GM18502 (cell line): ENCODE measurements at regions not wholly inside any gene's neighbourhood (a gene's known extent, or its start where the extent isn't known, plus 50 kb on each side); places are given as distances from the start of the nearest gene placed in this dataset.
"Not testable (repeated sequence)": the region's sequence is repeated elsewhere in the genome, so short reads cannot be mapped to it uniquely, and the experiment has no call there.

Source experiments
- ATAC-seq: cut with Tn5 transposase; IDR thresholded peaks from one replicate; pipeline ENCODE4 v1.9.1; 2021; ENCODE audit warnings: mild to moderate bottlenecking; ENCODE audit not compliant: unreplicated experiment, poor library complexity

GRCh38 chr1:163932901-163933300 is 611.1 kb downstream of the NUF2 start:
- no peak for ATAC-seq

GRCh38 chr1:163933437-163933836 is 611.7 kb downstream of the NUF2 start:
- ATAC-seq: no peak

- ATAC-seq: no peak
These were observed 614.1 kb downstream of the NUF2 start for GRCh38 chr1:163935738-163936374.

GRCh38 chr1:163959622-163960021 is 599.4 kb upstream of the PBX1 start:
- ATAC-seq: no peak

GRCh38 chr1:163970151-163970550 is 588.8 kb upstream of the PBX1 start:
- no peak for ATAC-seq

DNA sequence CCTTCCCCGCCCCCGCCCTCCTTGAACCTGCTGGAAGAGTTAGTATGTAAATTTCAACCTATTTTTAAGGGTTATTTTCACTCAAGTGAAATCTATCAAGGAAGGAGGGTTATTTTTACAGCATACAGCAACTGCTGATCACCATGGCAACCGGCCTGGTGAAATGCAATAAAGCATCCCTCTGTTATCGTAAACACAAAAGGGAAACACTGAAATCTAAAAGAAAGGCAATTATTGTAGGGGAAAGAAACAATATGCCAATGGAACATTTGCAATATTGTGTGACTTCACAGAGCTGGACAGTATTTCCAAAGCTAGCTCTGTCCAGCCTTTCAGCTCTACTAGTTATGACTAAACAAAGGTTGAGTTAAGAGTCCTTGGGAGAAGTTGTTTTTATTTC is 588.3 kb upstream of the PBX1 start:
- ATAC-seq: no peak

DNA sequence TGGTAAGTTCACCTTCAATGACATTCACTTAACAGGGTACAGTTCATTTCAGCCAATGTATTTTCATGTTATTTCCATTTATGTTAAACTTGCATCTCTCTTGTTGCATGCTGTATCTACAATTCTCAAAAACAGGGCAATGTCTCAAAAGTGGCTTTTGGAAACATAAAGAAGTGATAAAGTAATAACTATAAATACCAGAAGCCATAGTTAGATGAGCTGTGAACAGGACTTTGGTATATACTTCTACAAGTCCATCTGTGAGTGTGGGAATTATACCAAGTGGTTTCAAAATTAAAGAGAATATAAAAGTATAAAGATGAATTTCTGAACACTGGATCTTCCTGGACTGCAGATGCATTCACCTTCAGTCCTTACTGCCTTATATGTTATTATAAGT is 585.4 kb upstream of the PBX1 start:
- ATAC-seq: no peak

GRCh38 chr1:163974120-163974519 is 584.9 kb upstream of the PBX1 start:
- ATAC-seq: no peak

- ATAC-seq: no peak
These were observed 578.6 kb upstream of the PBX1 start for GRCh38 chr1:163980394-163980793.

DNA sequence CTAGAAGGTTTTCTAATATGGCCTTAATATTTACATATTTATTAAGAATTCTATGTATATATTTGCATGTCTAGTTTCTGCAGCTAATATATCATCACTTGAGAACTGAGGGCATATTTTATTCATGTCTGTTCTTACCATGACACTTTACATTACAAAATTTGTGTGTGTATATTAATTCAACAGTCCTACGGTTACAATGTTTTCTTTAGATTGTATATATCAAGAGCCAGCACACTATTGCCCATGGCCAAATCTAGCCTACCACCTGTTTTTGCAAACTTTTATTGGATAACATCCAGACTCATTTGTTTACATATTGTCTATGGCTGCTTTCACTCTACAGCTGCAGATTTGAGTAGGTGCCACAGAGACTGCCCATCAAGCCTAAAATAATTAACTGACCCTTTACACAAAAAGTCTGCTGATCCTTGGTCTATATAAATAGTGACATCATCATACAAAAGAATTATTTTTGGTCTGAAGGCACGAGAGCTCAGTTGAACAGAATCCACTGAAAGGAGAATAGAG is 577.4 kb upstream of the PBX1 start:
- ATAC-seq: no peak

DNA sequence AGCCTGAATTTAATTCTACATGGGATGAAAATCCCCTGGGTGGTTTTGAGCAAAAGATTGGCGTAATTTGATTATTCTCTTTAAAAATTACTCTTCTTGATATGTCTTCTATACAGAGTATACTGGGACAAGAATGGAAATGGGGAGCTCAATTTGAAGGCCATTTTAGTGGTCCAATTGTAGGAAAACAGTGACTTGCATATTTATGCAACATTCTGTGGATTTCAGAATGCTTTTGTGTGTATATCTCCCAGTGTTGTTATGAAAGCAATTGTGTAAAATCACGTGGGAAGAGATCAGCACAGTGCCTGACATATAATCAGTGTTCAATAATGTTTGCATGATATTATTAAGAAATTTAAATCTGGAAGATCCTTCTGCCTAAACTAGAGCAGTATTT is 575.9 kb upstream of the PBX1 start:
- ATAC-seq: no peak

DNA sequence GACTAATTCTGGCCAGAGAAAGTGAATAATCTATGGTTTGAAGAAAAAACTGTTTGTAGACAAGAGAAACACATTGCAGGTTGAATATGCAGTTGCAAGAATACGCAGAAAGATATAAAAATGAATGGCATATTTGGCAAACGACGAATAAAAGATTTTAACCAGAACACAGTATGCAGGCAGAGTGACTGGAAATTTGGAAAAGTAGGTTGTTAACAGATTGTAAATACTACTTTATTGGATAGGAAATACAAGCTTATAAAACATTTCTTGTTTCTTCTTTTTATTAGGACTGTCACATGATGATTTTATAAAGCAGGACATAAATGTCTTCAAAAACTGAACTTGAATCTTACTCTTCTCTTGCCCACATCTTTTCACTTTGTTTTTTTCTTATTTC is 573.3 kb upstream of the PBX1 start:
- no peak for ATAC-seq

DNA sequence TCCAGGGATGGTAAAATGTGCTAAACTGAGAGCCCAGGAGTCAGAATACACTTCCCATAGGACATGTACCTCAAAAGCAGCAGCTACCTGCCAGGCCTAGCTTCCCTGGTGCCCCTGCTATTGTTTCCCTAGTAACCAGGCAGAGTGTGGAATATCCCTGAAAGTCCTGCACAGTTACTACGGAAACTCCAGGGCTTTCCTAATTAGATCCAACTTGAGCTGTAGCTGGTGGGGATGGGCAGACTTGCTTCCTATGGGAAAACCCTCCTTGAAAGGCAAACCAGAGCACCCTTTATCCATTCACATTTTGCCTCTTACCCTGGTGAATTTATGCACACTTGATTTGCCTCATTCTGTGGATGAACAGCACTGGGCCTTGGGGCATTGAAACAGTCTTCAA is 559.9 kb upstream of the PBX1 start:
- no peak for ATAC-seq

- ATAC-seq: not testable (repeated sequence)
These were observed 552.8 kb upstream of the PBX1 start for GRCh38 chr1:164006186-164006585.

GRCh38 chr1:164006621-164007020 is 552.4 kb upstream of the PBX1 start:
- no peak for ATAC-seq

GRCh38 chr1:164017239-164017638 is 541.7 kb upstream of the PBX1 start:
- no peak for ATAC-seq

DNA sequence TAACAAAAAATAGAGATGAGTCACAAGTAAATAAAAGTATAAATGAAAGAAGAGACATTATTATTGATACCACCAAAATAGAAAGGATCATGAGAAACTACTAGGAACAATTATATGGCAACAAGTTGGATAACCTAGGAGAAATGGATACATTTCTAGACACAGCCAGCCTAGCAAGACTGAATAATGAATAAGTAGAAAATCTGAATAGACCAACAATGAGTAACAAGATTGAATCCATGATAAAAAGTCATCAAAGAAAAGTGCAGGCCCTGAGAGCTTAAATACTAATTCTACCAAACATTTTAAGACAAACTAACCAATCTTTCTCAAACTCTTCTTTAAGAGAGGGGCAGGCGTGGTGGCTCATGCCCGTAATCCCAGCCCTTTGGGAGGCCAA is 538.6 kb upstream of the PBX1 start:
- no peak for ATAC-seq

- ATAC-seq: no peak
These were observed 537.2 kb upstream of the PBX1 start for GRCh38 chr1:164021813-164022212.

DNA sequence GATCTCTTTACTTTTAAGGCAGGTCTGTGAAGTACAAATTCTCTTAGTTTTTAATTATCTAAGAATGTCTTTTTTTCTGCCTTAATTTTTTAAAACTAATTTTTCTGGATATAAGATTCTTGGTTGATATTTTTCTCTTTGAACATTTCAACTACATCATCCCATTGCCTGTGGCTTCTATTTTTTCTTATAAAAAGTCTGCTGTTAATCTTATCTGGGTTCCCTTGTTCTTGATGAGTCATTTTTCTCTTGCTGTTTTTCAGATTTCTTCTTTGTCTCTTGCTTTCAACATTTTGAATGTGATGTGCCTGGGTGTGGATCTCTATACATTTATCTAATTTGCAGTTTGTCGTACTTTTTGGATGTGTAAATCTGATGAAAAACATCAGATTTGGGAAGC is 525.2 kb upstream of the PBX1 start:
- no peak for ATAC-seq

DNA sequence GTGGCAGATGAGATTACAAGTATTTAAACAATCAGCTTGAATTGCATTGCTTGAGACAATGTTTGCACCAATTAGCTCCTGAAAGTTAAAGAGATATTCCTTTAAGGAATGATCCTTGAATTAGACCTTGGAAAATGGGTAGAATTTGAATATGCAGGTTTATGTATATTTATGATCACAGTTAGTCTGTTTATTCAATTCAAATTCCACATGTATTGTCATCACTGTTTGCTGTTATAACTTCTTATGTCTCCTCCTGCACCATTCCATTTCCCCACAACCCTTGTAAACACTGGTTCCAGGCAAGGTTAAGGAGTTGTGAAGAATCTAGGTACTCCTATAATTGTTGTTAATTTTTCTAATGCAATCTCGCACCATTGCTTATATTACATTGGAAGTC is 518.2 kb upstream of the PBX1 start:
- ATAC-seq: no peak

DNA sequence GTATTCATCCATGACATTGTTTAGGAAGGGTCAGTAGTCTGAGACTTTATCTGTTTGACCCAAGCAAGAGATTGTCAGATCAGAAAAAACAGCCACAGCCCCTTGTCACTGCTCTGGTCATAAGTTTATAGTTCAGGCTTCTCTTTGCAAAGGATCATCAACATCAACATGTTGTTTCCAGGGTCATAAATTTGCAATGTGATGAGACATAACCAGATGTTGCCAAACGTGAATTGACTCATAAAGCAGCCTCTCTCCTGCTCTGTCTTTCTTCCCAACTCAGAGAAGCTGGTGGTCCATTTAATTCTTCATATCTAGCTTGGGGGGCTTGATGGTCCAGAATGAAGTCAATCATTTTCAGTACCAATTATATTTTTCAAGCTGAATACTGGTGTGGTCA is 507.2 kb upstream of the PBX1 start:
- no peak for ATAC-seq

GRCh38 chr1:164054331-164054730 is 504.7 kb upstream of the PBX1 start:
- ATAC-seq: no peak

- ATAC-seq: no peak
These were observed 500.8 kb upstream of the PBX1 start for GRCh38 chr1:164058198-164058597.
